NCI-H1694 treated with DMSO at 0.1 percent for 48 hours (cell line): ENCODE measurements at regions not wholly inside any gene's neighbourhood (a gene's known extent, or its start where the extent isn't known, plus 50 kb on each side); places are given as distances from the start of the nearest gene placed in this dataset.
"Not testable (repeated sequence)": the region's sequence is repeated elsewhere in the genome, so short reads cannot be mapped to it uniquely, and the experiment has no call there.

Source experiments
- DNase-seq: peaks from one replicate; lab custom pipeline; 2025; lab: John Stamatoyannopoulos, UW

- no peak for DNase-seq
Observed at GRCh38 chr2:89833780-89834117, 1142.3 kb downstream of the RPIA start.

- DNase-seq = no peak
Observed at GRCh38 chr2:89834306-89834705, 1142.8 kb downstream of the RPIA start.

DNA sequence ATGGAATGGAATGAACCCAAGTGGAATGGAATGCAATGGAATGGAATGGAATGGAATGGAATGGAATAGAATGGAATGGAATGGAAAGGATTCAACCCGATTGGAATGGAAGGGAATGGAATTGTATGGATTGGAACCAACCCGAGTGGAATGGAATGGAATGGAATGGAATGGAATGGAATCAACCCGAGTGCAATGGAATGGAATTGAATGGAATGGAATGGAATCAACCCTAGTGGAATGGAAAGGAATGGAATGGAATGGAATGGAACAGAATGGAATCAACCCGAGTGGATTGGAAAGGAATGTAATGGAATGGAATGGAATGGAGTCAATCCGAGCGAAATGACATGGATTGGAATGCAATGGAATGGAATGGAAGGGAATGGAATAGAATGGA lies 1144.9 kb downstream of the RPIA start:
- not testable (repeated sequence) for DNase-seq

- DNase-seq = no peak
Observed at GRCh38 chr2:89837962-89838625, 1146.6 kb downstream of the RPIA start.

DNA sequence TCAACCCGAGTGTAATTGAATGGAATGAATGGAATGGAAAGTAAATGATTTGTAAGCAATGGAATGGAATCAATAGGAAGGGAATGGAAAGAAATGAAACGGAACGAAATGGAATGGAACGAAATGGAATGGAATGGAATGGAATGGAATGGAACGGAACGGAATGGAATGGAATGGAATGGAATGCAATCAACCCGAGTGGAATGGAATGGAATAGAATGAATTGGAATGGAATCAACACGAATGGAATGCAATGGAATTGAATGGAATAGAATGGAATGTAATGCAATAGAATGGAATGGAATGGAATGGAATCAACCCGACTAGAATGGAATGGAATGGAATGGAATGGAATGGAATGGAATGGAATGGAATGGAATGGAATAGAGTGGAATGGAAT lies 1148.7 kb downstream of the RPIA start:
- DNase-seq = not testable (repeated sequence)

DNA sequence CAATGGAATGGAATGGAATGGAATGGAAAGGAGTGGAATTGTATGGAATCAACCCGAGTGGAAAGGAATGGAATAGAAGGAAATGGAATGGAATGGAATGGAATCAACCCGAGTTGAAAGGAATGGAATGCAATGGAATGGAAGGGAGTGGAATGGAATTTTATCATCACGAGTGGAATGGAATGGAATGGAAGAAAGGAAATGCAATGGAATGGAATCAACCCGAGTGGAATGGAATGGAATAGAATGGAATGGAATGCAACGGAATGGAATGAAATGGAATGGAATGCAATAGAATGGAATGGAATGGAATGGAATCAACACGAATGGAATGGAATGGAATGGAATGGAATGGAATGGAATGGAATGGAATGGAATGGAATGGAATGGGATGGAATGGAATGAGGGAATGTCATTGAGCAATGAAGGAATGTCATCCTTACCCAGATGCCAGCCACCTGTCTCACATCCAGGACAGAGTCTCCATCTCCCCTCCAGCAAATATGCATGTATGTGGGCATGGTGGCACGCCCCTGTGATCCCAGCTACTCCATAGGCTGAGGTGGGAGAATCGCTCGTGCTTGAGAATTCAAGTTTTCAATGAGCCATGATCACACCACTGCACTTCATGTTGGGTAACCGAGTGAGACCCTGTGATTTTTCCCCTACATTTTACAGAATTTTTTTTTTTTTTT lies 1149.5 kb downstream of the RPIA start:
- DNase-seq = not testable (repeated sequence)

GRCh38 chr2:89841476-89841840 lies 1150.0 kb downstream of the RPIA start:
- no peak for DNase-seq

DNA sequence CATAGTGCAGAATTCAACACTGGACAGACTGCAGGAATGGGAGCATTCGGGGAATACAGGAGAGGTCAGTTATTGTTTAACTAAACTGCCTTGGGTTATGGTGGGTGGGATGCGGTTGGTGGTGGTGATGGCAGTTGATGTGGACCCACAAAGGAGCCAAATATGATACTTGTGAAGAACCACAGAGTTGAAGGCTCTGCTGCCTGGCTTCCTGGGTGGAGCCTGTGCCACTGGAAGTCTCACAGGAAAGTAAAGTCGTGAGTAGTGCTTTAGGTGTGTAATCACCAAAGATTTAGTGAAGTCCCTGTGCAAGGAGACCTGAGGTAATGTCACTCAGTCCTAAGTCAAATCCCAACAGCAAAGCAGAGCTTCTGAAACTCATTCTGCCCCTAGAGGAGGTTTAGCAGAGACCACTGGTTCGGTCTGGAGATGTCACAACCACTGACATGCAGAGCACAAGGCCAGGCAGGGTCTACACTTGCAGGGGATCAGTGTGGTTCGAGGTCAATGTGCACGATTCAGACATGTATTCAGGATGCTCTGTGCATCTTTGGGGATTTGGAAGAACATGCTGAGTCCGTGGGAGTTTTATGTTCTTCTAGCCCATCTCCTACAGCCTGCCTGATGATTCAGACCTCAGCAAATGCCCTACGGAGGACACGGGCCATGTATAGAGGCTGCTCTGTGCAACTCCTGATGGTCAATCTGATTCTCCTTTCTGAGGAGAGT lies 1150.9 kb downstream of the RPIA start:
- no peak for DNase-seq

DNA sequence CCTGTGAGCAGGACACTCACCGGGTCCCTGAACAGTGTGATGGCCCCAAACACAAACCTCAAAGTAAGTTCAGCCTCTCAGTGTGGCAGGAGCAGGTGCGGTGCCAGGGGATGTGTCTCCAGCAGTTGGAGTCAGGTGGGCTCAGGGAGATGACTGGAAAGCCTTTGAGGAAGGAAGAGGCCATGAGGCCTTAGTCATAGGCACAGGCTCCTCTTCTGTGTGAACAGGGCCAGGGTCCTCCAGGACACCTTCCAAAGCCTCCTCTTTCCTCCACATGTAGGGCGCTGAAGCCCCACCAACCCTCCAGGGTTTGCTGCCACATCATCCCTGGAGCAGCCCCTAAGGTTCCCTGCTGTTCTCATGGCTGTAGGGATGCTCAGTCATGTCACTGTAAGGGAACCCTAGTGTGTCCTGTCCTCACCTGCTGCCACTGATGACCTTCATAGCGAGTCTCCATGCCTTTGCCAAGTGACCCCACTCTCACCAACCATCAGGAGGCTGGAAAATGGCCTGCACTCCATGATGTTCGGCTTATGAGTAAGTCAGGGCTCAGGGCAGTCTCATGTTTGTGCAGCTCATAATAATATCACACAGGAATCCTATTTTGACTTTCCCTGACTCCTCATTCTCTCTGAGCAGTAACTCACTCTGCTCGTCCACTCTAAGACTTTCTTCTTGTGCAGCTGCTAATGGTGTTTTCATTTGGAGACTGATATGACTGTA lies 1152.9 kb downstream of the RPIA start:
- DNase-seq = no peak

GRCh38 chr2:89845532-89845931 lies 1154.1 kb downstream of the RPIA start:
- no peak for DNase-seq

- no peak for DNase-seq
Observed at GRCh38 chr2:89848114-89848513, 1156.6 kb downstream of the RPIA start.

GRCh38 chr2:89848763-89849368 lies 1157.4 kb downstream of the RPIA start:
- no peak for DNase-seq

DNA sequence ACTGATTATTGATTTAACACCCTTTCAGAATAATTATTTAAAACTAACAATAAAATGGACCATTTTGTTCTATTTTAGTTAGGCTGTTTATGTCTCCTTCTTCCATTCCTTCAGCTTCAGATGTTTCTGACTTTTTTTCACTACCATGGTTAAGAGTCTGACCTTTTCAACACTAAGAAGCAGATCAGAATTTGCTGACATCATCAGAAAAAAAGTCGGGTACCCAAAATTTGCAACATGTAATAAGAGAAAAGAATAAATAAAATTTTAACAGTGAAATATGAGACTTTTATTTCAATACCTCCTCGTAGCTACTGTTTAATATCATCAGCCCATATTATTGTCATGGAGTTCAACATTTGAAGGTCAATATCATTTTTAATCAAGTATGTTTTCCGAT lies 1158.3 kb downstream of the RPIA start:
- DNase-seq = no peak

- DNase-seq = no peak
Observed at GRCh38 chr2:89850481-89850880, 1159.0 kb downstream of the RPIA start.

DNA sequence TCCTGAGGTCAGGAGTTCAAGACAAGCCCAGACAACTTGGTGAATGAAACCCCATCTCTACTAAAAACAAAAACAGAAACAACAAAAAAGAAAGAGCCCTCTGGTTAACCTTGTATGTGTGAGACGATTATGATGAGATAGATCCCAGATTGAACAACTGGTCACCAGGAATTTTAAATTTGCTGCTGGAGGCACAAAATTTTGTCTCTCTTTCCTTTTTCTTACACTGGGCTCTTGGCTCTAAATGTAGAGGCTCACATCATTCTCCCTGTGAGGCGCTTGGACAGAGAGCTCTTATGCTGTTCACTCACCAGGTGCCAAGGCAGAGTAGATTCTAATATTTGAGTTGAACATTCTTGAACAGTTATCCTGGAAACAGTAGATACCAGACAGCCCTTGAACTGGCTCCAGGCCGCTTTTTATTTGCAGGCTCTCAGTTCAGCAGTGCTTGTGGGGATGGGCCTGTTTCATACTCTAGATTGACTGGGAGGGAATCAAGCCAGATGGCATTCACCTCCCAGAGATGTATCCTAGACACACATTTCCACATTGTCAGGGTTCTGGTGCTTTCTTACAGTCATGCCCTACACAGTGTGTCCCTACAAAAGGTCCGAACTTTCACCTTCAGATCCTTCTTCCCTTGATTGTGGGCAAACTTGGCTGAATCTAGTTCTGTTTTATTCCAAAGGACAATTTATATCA lies 1159.6 kb downstream of the RPIA start:
- DNase-seq = no peak

DNA sequence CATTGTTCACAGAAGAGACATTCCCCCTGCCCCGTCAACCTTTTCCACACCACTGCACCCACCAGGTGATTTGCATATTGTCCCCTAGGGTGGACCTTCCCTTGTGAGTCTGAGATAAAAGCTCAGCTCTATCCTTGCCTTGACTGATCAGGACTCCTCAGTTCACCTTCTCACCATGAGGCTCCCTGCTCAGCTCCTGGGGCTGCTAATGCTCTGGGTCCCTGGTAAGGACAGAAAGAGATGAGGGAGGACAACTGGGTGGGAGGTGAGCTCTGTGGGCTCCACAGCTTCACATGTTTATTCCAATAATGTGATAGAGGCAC lies 1160.1 kb downstream of the RPIA start:
- DNase-seq = no peak

GRCh38 chr2:89853427-89853826 lies 1162.0 kb downstream of the RPIA start:
- DNase-seq = not testable (repeated sequence)

DNA sequence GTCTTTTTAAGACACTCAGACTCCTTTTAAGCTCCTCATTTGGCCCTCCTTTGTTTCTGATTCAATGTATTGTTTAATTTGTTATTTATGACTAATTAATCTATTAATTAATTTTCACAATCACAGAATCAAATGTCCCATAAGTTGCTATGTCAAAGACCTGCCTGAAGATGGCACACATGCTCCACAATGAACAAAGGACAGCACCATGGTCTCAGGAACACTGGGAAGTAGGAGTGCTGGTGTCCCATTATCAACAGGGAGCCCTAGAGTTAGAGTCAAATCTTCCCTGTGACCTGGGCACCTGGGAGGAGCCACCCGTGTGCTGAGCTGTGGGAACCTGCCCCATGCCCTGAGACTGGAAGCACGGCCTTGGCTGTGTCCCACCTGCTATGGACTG lies 1164.3 kb downstream of the RPIA start:
- not testable (repeated sequence) for DNase-seq

- DNase-seq = not testable (repeated sequence)
Observed at GRCh38 chr2:89856305-89856704, 1164.8 kb downstream of the RPIA start.

- not testable (repeated sequence) for DNase-seq
Observed at GRCh38 chr2:89862164-89862563, 1170.7 kb downstream of the RPIA start.

- not testable (repeated sequence) for DNase-seq
Observed at GRCh38 chr2:89863209-89863608, 1171.7 kb downstream of the RPIA start.
